Esophagus muscularis mucosa (tissue), 4 donors: ENCODE measurements at regions not wholly inside any gene's neighbourhood (a gene's known extent, or its start where the extent isn't known, plus 50 kb on each side); places are given as distances from the start of the nearest gene placed in this dataset.
"Not testable (repeated sequence)": the region's sequence is repeated elsewhere in the genome, so short reads cannot be mapped to it uniquely, and the experiment has no call there.

Experiments used
- CTCF ChIP-seq, 3 experiments: fragments of 200-600 bp in 2 of 3; fragments of 450-650 bp in 1 of 3; sonication (generic) in 2 of 3; IDR thresholded peaks; one replicate each; pipeline ENCODE4 v1.5.1; 2017 to 2019; ENCODE audit warnings: antibody characterized with exemption in 3 of 3, mild to moderate bottlenecking in 2 of 3, moderate library complexity in 1 of 3
- EP300 ChIP-seq: sonication (generic); formaldehyde crosslinking; IDR thresholded peaks from one replicate; pipeline ENCODE4 v1.6.1; 2017; ENCODE audit warnings: antibody characterized with exemption
- POLR2A ChIP-seq: fragments of 450-650 bp; IDR thresholded peaks from one replicate; pipeline ENCODE4 v1.6.1; 2017; ENCODE audit warnings: antibody characterized with exemption, moderate library complexity, mild to moderate bottlenecking, low read depth
- POLR2AphosphoS5 ChIP-seq, 2 donors: sonication (generic); formaldehyde crosslinking; IDR thresholded peaks; one replicate each; pipeline ENCODE4 v1.6.1; 2017; ENCODE audit warnings: antibody characterized with exemption in 2 of 2

GRCh38 chr2:111470924-111471323 is 350.2 kb downstream of the BCL2L11 start:
- not testable (repeated sequence) for TF ChIP-seq CTCF (IDR thresholded peaks at IDR 0.05); EP300; POLR2AphosphoS5 (IDR thresholded peaks at IDR 0.05); POLR2A
